ENCODE measurements at regions not wholly inside any gene's neighbourhood (a gene's known extent, or its start where the extent isn't known, plus 50 kb on each side); places are given as distances from the start of the nearest gene placed in this dataset.

GRCh38 chrY:8544715-8545114 lies 792.5 kb upstream of the TSPY4 start:
- peak; percentile 17 for DNase-seq
- no peak overlapping the region for H3K9ac ChIP-seq (ENCODE audit: low read length)
- CTCF ChIA-PET = no interaction called here
- Mint-ChIP-seq H3K27ac (peak overlapping the region; percentile 75), H3K4me3 (peak overlapping the region; percentile 48), H3K27me3 (no peaks in the 10 kb centered on the region), H3K4me1 (peaks cover 32% of the 10 kb centered on the region), H3K9me3 (ENCODE audit: insufficient read depth) (no peaks in the 10 kb centered on the region)
- no peak overlapping the region for H3K4me3 ChIP-seq (ENCODE audit: control extremely low read depth in 1 of 5, extremely low read depth in 1 of 5, insufficient read depth in 1 of 5, low read depth in 2 of 5, low read length in 4 of 5)
- H3K27ac ChIP-seq (ENCODE audit: low read length in 2 of 2) = no peak overlapping the region
- peaks cover 0 to 33% of the 10 kb centered on the region in 2 donors for H3K4me1 ChIP-seq (ENCODE audit: control insufficient read depth in 2 of 2, insufficient read depth in 2 of 2, low read length in 2 of 2)
- H2AFZ ChIP-seq (ENCODE audit: insufficient read depth, low read depth, low read length, poor library complexity, severe bottlenecking) = no peak overlapping the region
- no peaks in the 10 kb centered on the region for H4K20me1 ChIP-seq (ENCODE audit: control insufficient read depth, insufficient read depth, low read length, poor library complexity, severe bottlenecking)
- intact Hi-C loops (cut with micrococcal nuclease) = no loop called here
- ATAC-seq (ENCODE audit: low read depth) = peak; percentile 41
- TF ChIP-seq CTCF (IDR thresholded peaks at IDR 0.05) (no peak), EZH2 (IDR thresholded peaks at IDR 0.05; ENCODE audit: borderline replicate concordance, insufficient read depth, low read depth, low read length, poor library complexity, severe bottlenecking) (no peak)
- H3K27me3 ChIP-seq (replicated peaks in 1 of 4; ENCODE audit: control extremely low read depth in 1 of 4, control insufficient read depth in 3 of 4, insufficient read depth in 4 of 4, low read length in 3 of 4) = no peaks in the 10 kb centered on the region
- POLR2A ChIA-PET = no interaction called here
- no peak overlapping the region for H3K4me2 ChIP-seq (replicated peaks; ENCODE audit: low read depth, low read length, poor library complexity, severe bottlenecking)
- no peaks in the 10 kb centered on the region for H3K79me2 ChIP-seq (ENCODE audit: control insufficient read depth, insufficient read depth, low read length)
- H3K36me3 ChIP-seq (replicated peaks in 1 of 2; ENCODE audit: control extremely low read depth in 1 of 2, control insufficient read depth in 1 of 2, extremely low read depth in 1 of 2, insufficient read depth in 2 of 2, low read length in 1 of 2) = no peaks in the 10 kb centered on the region
- no CpG with 5 or more reads among the region's 2 CpGs for WGBS (ENCODE audit: insufficient coverage)
- H3K9me3 ChIP-seq (ENCODE audit: control extremely low read depth in 1 of 3, control insufficient read depth in 2 of 3, insufficient read depth in 1 of 3, low read length in 2 of 3) = no peaks in the 10 kb centered on the region

- ATAC-seq (ENCODE audit: low read depth) (no peak), DNase-seq (no peak)
- ChIA-PET POLR2A (no interaction called here), CTCF (no interaction called here)
- H3K9me3 ChIP-seq (ENCODE audit: control extremely low read depth in 1 of 3, control insufficient read depth in 2 of 3, insufficient read depth in 1 of 3, low read length in 2 of 3) = no peaks in the 10 kb centered on the region
- no peak overlapping the region for H3K4me2 ChIP-seq (replicated peaks; ENCODE audit: low read depth, low read length, poor library complexity, severe bottlenecking)
- H3K27me3 ChIP-seq (replicated peaks in 1 of 4; ENCODE audit: control extremely low read depth in 1 of 4, control insufficient read depth in 3 of 4, insufficient read depth in 4 of 4, low read length in 3 of 4) = no peaks in the 10 kb centered on the region
- intact Hi-C loops (cut with micrococcal nuclease) = no loop called here
- no peaks in the 10 kb centered on the region for H3K79me2 ChIP-seq (ENCODE audit: control insufficient read depth, insufficient read depth, low read length)
- H3K36me3 ChIP-seq (replicated peaks in 1 of 2; ENCODE audit: control extremely low read depth in 1 of 2, control insufficient read depth in 1 of 2, extremely low read depth in 1 of 2, insufficient read depth in 2 of 2, low read length in 1 of 2) = no peaks in the 10 kb centered on the region
- no peak overlapping the region for H3K9ac ChIP-seq (ENCODE audit: low read length)
- no peak overlapping the region for H2AFZ ChIP-seq (ENCODE audit: insufficient read depth, low read depth, low read length, poor library complexity, severe bottlenecking)
- Mint-ChIP-seq H3K9me3 (ENCODE audit: insufficient read depth) (no peaks in the 10 kb centered on the region), H3K4me3 (no peak overlapping the region), H3K27ac (no peak overlapping the region), H3K27me3 (no peaks in the 10 kb centered on the region), H3K4me1 (peaks cover 22% of the 10 kb centered on the region)
- H3K4me3 ChIP-seq (ENCODE audit: control extremely low read depth in 1 of 5, extremely low read depth in 1 of 5, insufficient read depth in 1 of 5, low read depth in 2 of 5, low read length in 4 of 5) = no peak overlapping the region
- H3K4me1 ChIP-seq (ENCODE audit: control insufficient read depth in 2 of 2, insufficient read depth in 2 of 2, low read length in 2 of 2) = peaks cover 0 to 29% of the 10 kb centered on the region in 2 donors
- H4K20me1 ChIP-seq (ENCODE audit: control insufficient read depth, insufficient read depth, low read length, poor library complexity, severe bottlenecking) = no peaks in the 10 kb centered on the region
- TF ChIP-seq CTCF (IDR thresholded peaks at IDR 0.05) (no peak), EZH2 (IDR thresholded peaks at IDR 0.05; ENCODE audit: borderline replicate concordance, insufficient read depth, low read depth, low read length, poor library complexity, severe bottlenecking) (no peak)
- H3K27ac ChIP-seq (ENCODE audit: low read length in 2 of 2) = no peak overlapping the region
Measured at GRCh38 chrY:8547931-8548330, 789.3 kb upstream of the TSPY4 start.
